A673 (cell line): ENCODE measurements at regions not wholly inside any gene's neighbourhood (a gene's known extent, or its start where the extent isn't known, plus 50 kb on each side); places are given as distances from the start of the nearest gene placed in this dataset.

ENCODE experiments used
- CTCF ChIP-seq: fragments of 300-800, 200-600 bp; sonication (generic); conservative IDR thresholded peaks from 2 replicates; pipeline ENCODE4 v1.5.1; 2017; ENCODE audit warnings: low read depth, mild to moderate bottlenecking, antibody characterized with exemption, low read length, moderate library complexity, mixed read lengths
- EZH2 ChIP-seq: fragments of 200-600 bp; sonication (generic); IDR thresholded peaks from 2 replicates; pipeline ENCODE4 v1.6.1; 2017; ENCODE audit warnings: borderline replicate concordance, low read depth, mild to moderate bottlenecking, mixed read lengths, antibody characterized with exemption, low read length; ENCODE audit not compliant: poor library complexity, severe bottlenecking

- no peak for TF ChIP-seq CTCF
- TF ChIP-seq EZH2 = no peak
Measured at GRCh38 chr7:49660976-49661375, 112.5 kb upstream of the VWC2 start.
